HEK293 (cell line): ENCODE measurements at regions not wholly inside any gene's neighbourhood (a gene's known extent, or its start where the extent isn't known, plus 50 kb on each side); places are given as distances from the start of the nearest gene placed in this dataset.

Experiments used
- CTCF ChIA-PET: fragments of 350-600 bp; formaldehyde crosslinking; extraction: SDS; loops from one replicate; lab custom pipeline; 2021; ENCODE audit warnings: antibody characterized with exemption; lab: Yijun Ruan, JAX
- POLR2A ChIA-PET: fragments of 300-600 bp; formaldehyde crosslinking; extraction: SDS; loops from one replicate; lab custom pipeline; 2020; ENCODE audit warnings: antibody characterized with exemption, inconsistent platforms; lab: Yijun Ruan, JAX
- H3K27ac ChIP-seq: fragments of 200-500 bp; sonication (Bioruptor generic); 2 replicates; pipeline ENCODE4 v1.5.1; 2014; ENCODE audit warnings: low read depth, low read length, control low read depth, inconsistent platforms; ENCODE audit errors: extremely low read depth
- H3K36me3 ChIP-seq, 2 experiments: fragments of 200-500 bp in 1 of 2; sonication (Bioruptor generic) in 1 of 2; 1 replicate in 1 of 2; 2 replicates in 1 of 2; pipeline ENCODE4 v1.5.1; 2014 to 2017; ENCODE audit warnings: inconsistent platforms in 2 of 2, low read length in 2 of 2; ENCODE audit not compliant: control insufficient read depth in 2 of 2, insufficient read depth in 1 of 2
- H3K4me1 ChIP-seq: fragments of 200-500 bp; sonication (Bioruptor generic); 2 replicates; pipeline ENCODE4 v1.5.1; 2014; ENCODE audit warnings: mild to moderate bottlenecking, low read length, inconsistent platforms; ENCODE audit not compliant: control insufficient read depth, insufficient read depth
- H3K4me3 ChIP-seq: 2 replicates; pipeline ENCODE4 v1.5.1; 2011; ENCODE audit warnings: low read depth, mild to moderate bottlenecking, control low read depth, low read length, moderate library complexity
- H3K9me3 ChIP-seq: fragments of 200-500 bp; sonication (Bioruptor generic); 2 replicates; pipeline ENCODE4 v1.5.1; 2014; ENCODE audit warnings: low read depth, low read length, inconsistent platforms; ENCODE audit not compliant: control insufficient read depth, insufficient read depth
- GFI1B ChIP-seq: fragments of 450-650 bp; formaldehyde crosslinking; IDR thresholded peaks from 2 replicates; pipeline ENCODE4 v1.5.1; 2016; ENCODE audit warnings: missing biosample characterization, missing genetic modification characterization
- GLI2 ChIP-seq: fragments of 450-650 bp; formaldehyde crosslinking; IDR thresholded peaks from 2 replicates; pipeline ENCODE4; 2017; ENCODE audit warnings: missing biosample characterization, missing genetic modification characterization, low read depth, borderline replicate concordance
- IKZF3 ChIP-seq: fragments of 450-650 bp; IDR thresholded peaks from 2 replicates; pipeline ENCODE4 v1.5.0; 2018; ENCODE audit warnings: missing biosample characterization, mild to moderate bottlenecking, missing genetic modification characterization, moderate library complexity
- KLF9 ChIP-seq: fragments of 450-650 bp; formaldehyde crosslinking; IDR thresholded peaks from 2 replicates; pipeline ENCODE4 v1.5.1; 2016; ENCODE audit warnings: missing biosample characterization, missing genetic modification characterization, low read depth
- MEIS1 ChIP-seq: sonication (generic); formaldehyde crosslinking; IDR thresholded peaks from 2 replicates; pipeline ENCODE4 v1.8.1; 2022; ENCODE audit warnings: missing genetic modification reagents, mild to moderate bottlenecking, borderline replicate concordance
- MZF1 ChIP-seq: fragments of 450-650 bp; formaldehyde crosslinking; IDR thresholded peaks from 2 replicates; pipeline ENCODE4 v1.5.1; 2017; ENCODE audit warnings: missing biosample characterization, missing genetic modification characterization, borderline replicate concordance
- PRDM1 ChIP-seq: fragments of 450-650 bp; formaldehyde crosslinking; IDR thresholded peaks from 2 replicates; pipeline ENCODE4; 2016; ENCODE audit warnings: missing biosample characterization, missing genetic modification characterization
- WT1 ChIP-seq: fragments of 450-650 bp; formaldehyde crosslinking; IDR thresholded peaks from 2 replicates; pipeline ENCODE4 v1.5.1; 2016; ENCODE audit warnings: missing biosample characterization, missing genetic modification characterization
- YY2 ChIP-seq: fragments of 450-650 bp; formaldehyde crosslinking; IDR thresholded peaks from 2 replicates; pipeline ENCODE4 v1.5.1; 2016; ENCODE audit warnings: missing biosample characterization, missing genetic modification characterization
- ZBTB21 ChIP-seq: fragments of 450-650 bp; formaldehyde crosslinking; IDR thresholded peaks from 2 replicates; pipeline ENCODE4 v1.5.1; 2017; ENCODE audit warnings: missing biosample characterization, missing genetic modification characterization
- ZFP41 ChIP-seq: fragments of 450-650 bp; formaldehyde crosslinking; IDR thresholded peaks from 2 replicates; pipeline ENCODE4 v1.5.1; 2016; ENCODE audit warnings: missing biosample characterization, missing genetic modification characterization, borderline replicate concordance
- ZNF121 ChIP-seq: fragments of 450-650 bp; formaldehyde crosslinking; IDR thresholded peaks from 2 replicates; pipeline ENCODE4 v1.5.1; 2016; ENCODE audit warnings: missing biosample characterization, missing genetic modification characterization
- ZNF146 ChIP-seq: fragments of 450-650 bp; formaldehyde crosslinking; IDR thresholded peaks from 2 replicates; pipeline ENCODE4 v1.5.1; 2016; ENCODE audit warnings: missing biosample characterization, missing genetic modification characterization
- ZNF335 ChIP-seq: fragments of 450-650 bp; formaldehyde crosslinking; conservative IDR thresholded peaks from 2 replicates; pipeline ENCODE4 v1.5.1; 2016; ENCODE audit warnings: missing biosample characterization, missing genetic modification characterization
- ZNF37A ChIP-seq: fragments of 450-650 bp; IDR thresholded peaks from 2 replicates; pipeline ENCODE4 v1.5.1; 2018; ENCODE audit warnings: missing biosample characterization, missing genetic modification characterization
- ZNF426 ChIP-seq: fragments of 450-650 bp; formaldehyde crosslinking; IDR thresholded peaks from 2 replicates; pipeline ENCODE4 v1.5.1; 2017; ENCODE audit warnings: missing biosample characterization, missing genetic modification characterization, mild to moderate bottlenecking, inconsistent platforms, moderate library complexity
- ZNF473 ChIP-seq: fragments of 450-650 bp; formaldehyde crosslinking; IDR thresholded peaks from 2 replicates; pipeline ENCODE4 v1.5.1; 2017; ENCODE audit warnings: missing biosample characterization, missing genetic modification characterization
- ZNF555 ChIP-seq: fragments of 450-650 bp; formaldehyde crosslinking; conservative IDR thresholded peaks from 2 replicates; pipeline ENCODE4 v1.5.1; 2017; ENCODE audit warnings: missing biosample characterization, mild to moderate bottlenecking, missing genetic modification characterization, inconsistent platforms
- ZNF571 ChIP-seq: fragments of 450-650 bp; formaldehyde crosslinking; IDR thresholded peaks from 2 replicates; pipeline ENCODE4 v1.5.0; 2017; ENCODE audit warnings: missing biosample characterization, missing genetic modification characterization
- ZNF600 ChIP-seq: fragments of 450-650 bp; formaldehyde crosslinking; IDR thresholded peaks from 2 replicates; pipeline ENCODE4 v1.5.1; 2016; ENCODE audit warnings: missing biosample characterization, missing genetic modification characterization
- ZNF660 ChIP-seq: fragments of 450-650 bp; IDR thresholded peaks from 2 replicates; pipeline ENCODE4 v1.5.1; 2018; ENCODE audit warnings: missing biosample characterization, mild to moderate bottlenecking, missing genetic modification characterization
- ZNF76 ChIP-seq: fragments of 450-650 bp; formaldehyde crosslinking; IDR thresholded peaks from 2 replicates; pipeline ENCODE4; 2016; ENCODE audit warnings: low read depth, missing biosample characterization, missing genetic modification characterization, borderline replicate concordance
- TF ChIP-seq, protein P1 (sequence below): fragments of 450-650 bp; formaldehyde crosslinking; IDR thresholded peaks from 2 replicates; pipeline ENCODE4 v1.5.1; 2016; ENCODE audit warnings: missing biosample characterization, missing genetic modification characterization
- TF ChIP-seq, protein P2 (sequence below): fragments of 450-650 bp; formaldehyde crosslinking; IDR thresholded peaks from 2 replicates; pipeline ENCODE4 v1.5.1; 2016; ENCODE audit warnings: missing biosample characterization, missing genetic modification characterization
- TF ChIP-seq, protein P3 (sequence below): fragments of 450-650 bp; formaldehyde crosslinking; IDR thresholded peaks from 2 replicates; pipeline ENCODE4 v1.5.1; 2016; ENCODE audit warnings: missing biosample characterization, missing genetic modification characterization, borderline replicate concordance

DNA sequence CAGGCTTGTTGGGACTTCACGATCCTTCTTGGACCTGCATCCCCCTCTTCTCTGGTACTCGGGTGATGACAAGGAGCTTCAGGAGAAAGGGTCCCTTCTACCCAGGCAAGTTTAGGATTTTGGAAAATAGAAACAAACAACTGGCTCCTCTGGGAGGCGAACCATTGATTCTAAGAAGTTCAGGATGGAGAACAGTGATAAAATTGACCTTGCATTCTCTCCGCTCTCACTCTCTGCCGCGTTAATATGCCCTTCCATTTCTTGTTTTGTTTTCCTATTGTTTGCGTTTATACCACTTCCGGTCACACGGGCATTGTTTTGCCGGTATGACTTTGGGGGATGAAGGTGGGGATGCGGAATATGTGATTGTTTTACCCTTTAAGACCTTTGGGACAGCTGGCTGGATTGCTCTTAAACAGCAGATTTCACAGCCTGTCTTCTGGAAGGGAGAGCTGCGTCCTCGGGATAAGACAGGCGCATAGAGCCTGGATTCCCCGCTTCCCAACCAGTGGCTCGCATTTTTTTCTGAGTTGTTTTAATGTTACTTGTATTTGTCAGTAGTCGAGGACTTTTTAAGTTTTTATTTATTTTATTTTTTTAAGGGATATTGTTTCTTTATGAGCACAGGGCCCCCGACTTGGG lies 144.3 kb upstream of the ZNF184 start (continued):
- TF ChIP-seq MEIS1 (CRISPR knock-in tag) (no peak), ZNF335 (tag by site-specific recombination) (peak; percentile 59), ZNF76 (tag by site-specific recombination) (no peak), WT1 (tag by site-specific recombination) (0 out of 2 replicates have a peak, but pooled peaks have one; percentile 23), ZNF146 (tag by site-specific recombination) (no peak), ZNF600 (tag by site-specific recombination) (peak; percentile 23), IKZF3 (tag by site-specific recombination) (peak; percentile 10; the same call in 1 of the 2 replicates), ZNF660 (tag by site-specific recombination) (peak; percentile 11; the same call in 1 of the 2 replicates), ZNF426 (tag by site-specific recombination) (no peak), ZNF37A (tag by site-specific recombination) (no peak), ZBTB21 (peak; percentile 11; the same call in 1 of the 2 replicates), PRDM1 (tag by site-specific recombination) (peak; percentile 94), ZFP41 (tag by site-specific recombination) (no peak), GLI2 (tag by site-specific recombination) (no peak)
- TF ChIP-seq, protein P1, sequence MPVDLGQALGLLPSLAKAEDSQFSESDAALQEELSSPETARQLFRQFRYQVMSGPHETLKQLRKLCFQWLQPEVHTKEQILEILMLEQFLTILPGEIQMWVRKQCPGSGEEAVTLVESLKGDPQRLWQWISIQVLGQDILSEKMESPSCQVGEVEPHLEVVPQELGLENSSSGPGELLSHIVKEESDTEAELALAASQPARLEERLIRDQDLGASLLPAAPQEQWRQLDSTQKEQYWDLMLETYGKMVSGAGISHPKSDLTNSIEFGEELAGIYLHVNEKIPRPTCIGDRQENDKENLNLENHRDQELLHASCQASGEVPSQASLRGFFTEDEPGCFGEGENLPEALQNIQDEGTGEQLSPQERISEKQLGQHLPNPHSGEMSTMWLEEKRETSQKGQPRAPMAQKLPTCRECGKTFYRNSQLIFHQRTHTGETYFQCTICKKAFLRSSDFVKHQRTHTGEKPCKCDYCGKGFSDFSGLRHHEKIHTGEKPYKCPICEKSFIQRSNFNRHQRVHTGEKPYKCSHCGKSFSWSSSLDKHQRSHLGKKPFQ (tag by site-specific recombination), result no peak
- TF ChIP-seq, protein P2, sequence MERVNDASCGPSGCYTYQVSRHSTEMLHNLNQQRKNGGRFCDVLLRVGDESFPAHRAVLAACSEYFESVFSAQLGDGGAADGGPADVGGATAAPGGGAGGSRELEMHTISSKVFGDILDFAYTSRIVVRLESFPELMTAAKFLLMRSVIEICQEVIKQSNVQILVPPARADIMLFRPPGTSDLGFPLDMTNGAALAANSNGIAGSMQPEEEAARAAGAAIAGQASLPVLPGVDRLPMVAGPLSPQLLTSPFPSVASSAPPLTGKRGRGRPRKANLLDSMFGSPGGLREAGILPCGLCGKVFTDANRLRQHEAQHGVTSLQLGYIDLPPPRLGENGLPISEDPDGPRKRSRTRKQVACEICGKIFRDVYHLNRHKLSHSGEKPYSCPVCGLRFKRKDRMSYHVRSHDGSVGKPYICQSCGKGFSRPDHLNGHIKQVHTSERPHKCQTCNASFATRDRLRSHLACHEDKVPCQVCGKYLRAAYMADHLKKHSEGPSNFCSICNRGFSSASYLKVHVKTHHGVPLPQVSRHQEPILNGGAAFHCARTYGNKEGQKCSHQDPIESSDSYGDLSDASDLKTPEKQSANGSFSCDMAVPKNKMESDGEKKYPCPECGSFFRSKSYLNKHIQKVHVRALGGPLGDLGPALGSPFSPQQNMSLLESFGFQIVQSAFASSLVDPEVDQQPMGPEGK (tag by site-specific recombination), result 0 out of 2 replicates have a peak, but pooled peaks have one; percentile 41

DNA sequence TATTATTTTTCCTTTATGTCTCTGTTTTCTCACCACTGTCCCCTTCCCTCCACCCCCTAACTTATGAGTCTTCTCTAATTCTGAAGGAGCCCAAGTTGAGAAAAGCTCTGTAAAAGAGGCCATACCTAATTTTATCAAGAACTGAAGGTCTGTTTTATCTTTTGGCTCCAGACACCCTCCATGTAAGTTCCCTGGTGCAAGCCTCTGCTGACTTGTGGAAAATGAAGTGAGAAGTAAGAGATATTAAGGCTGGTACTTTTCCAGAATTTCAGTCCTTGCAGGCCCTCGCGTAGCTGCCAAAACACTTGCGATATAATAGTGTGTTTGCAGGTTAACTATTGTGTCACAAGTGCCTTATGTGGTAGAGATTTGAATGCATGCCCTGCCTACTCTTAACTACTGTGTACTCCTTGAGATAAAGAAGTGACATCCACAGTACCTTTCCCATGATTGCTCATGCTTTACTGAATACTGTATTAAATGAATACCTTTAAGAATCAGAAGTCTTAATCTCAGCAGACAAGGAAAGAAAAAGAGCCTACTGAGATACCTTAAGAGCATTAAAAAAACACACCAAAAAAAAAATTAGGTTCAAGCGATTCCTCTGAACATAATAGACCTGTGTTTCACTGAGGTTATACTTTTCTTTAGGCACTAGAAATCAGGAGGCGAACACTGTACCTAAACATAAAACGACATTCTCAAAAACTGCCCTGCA lies 143.6 kb upstream of the ZNF184 start:
- ChIA-PET POLR2A (interaction anchor here (0.7 to 2.2 kb wide), 4 partner anchors 11 to 178 kb away, joined by 4 to 19 read pairs (median 8); no protein-coding TSS in a partner anchor), CTCF (interaction anchor here (0.7 to 2.1 kb wide), 6 partner anchors 9 to 180 kb away, joined by 3 to 19 read pairs (median 3); no protein-coding TSS in a partner anchor)
- H3K36me3 ChIP-seq, result no peaks in the 10 kb centered on the region
- H3K9me3 ChIP-seq, result no peaks in the 10 kb centered on the region
- H3K27ac ChIP-seq, result peak overlapping the region; percentile 62; the same call in 1 of the 2 replicates
- no peaks in the 10 kb centered on the region for H3K4me1 ChIP-seq
- peak overlapping the region; percentile 68 for H3K4me3 ChIP-seq
- TF ChIP-seq KLF9 (tag by site-specific recombination) (no peak), ZNF473 (no peak), YY2 (tag by site-specific recombination) (no peak), ZNF121 (tag by site-specific recombination) (no peak), ZNF555 (tag by site-specific recombination) (no peak), ZNF571 (tag by site-specific recombination) (no peak), ZNF335 (tag by site-specific recombination) (peak; percentile 59), GFI1B (tag by site-specific recombination) (no peak), MZF1 (tag by site-specific recombination) (no peak)
- TF ChIP-seq, protein P3, sequence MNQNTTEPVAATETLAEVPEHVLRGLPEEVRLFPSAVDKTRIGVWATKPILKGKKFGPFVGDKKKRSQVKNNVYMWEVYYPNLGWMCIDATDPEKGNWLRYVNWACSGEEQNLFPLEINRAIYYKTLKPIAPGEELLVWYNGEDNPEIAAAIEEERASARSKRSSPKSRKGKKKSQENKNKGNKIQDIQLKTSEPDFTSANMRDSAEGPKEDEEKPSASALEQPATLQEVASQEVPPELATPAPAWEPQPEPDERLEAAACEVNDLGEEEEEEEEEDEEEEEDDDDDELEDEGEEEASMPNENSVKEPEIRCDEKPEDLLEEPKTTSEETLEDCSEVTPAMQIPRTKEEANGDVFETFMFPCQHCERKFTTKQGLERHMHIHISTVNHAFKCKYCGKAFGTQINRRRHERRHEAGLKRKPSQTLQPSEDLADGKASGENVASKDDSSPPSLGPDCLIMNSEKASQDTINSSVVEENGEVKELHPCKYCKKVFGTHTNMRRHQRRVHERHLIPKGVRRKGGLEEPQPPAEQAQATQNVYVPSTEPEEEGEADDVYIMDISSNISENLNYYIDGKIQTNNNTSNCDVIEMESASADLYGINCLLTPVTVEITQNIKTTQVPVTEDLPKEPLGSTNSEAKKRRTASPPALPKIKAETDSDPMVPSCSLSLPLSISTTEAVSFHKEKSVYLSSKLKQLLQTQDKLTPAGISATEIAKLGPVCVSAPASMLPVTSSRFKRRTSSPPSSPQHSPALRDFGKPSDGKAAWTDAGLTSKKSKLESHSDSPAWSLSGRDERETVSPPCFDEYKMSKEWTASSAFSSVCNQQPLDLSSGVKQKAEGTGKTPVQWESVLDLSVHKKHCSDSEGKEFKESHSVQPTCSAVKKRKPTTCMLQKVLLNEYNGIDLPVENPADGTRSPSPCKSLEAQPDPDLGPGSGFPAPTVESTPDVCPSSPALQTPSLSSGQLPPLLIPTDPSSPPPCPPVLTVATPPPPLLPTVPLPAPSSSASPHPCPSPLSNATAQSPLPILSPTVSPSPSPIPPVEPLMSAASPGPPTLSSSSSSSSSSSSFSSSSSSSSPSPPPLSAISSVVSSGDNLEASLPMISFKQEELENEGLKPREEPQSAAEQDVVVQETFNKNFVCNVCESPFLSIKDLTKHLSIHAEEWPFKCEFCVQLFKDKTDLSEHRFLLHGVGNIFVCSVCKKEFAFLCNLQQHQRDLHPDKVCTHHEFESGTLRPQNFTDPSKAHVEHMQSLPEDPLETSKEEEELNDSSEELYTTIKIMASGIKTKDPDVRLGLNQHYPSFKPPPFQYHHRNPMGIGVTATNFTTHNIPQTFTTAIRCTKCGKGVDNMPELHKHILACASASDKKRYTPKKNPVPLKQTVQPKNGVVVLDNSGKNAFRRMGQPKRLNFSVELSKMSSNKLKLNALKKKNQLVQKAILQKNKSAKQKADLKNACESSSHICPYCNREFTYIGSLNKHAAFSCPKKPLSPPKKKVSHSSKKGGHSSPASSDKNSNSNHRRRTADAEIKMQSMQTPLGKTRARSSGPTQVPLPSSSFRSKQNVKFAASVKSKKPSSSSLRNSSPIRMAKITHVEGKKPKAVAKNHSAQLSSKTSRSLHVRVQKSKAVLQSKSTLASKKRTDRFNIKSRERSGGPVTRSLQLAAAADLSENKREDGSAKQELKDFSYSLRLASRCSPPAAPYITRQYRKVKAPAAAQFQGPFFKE (tag by site-specific recombination), result no peak
